RWPE1 (cell line): ENCODE measurements at regions not wholly inside any gene's neighbourhood (a gene's known extent, or its start where the extent isn't known, plus 50 kb on each side); places are given as distances from the start of the nearest gene placed in this dataset.

Source experiments
- CTCF ChIA-PET: fragments of 350-600 bp; sonication (Branson Sonifier 250); formaldehyde crosslinking; extraction: SDS; loops from one replicate; lab custom pipeline; 2021; lab: Yijun Ruan, JAX
- POLR2A ChIA-PET: fragments of 400-600 bp; formaldehyde crosslinking; extraction: SDS; loops from one replicate; lab custom pipeline; 2020; ENCODE audit warnings: antibody characterized with exemption; ENCODE audit not compliant: low non-redundant PET; lab: Yijun Ruan, JAX
- DNase-seq: peaks from one replicate; pipeline ENCODE4 v3.0.0; 2012; ENCODE audit warnings: low spot score
- H3K27ac ChIP-seq: fragments of 450-650 bp; 2 replicates; pipeline ENCODE4 v1.5.1; 2017
- TF ChIP-seq, protein P1 (sequence below): fragments of 450-650 bp; conservative IDR thresholded peaks from 2 replicates; pipeline ENCODE4 v1.5.1; 2017; ENCODE audit warnings: low read depth, mild to moderate bottlenecking

GRCh38 chr18:59057969-59058368, 81.7 kb upstream of the SEC11C start:
- DNase-seq, result no peak
- TF ChIP-seq, protein P1, sequence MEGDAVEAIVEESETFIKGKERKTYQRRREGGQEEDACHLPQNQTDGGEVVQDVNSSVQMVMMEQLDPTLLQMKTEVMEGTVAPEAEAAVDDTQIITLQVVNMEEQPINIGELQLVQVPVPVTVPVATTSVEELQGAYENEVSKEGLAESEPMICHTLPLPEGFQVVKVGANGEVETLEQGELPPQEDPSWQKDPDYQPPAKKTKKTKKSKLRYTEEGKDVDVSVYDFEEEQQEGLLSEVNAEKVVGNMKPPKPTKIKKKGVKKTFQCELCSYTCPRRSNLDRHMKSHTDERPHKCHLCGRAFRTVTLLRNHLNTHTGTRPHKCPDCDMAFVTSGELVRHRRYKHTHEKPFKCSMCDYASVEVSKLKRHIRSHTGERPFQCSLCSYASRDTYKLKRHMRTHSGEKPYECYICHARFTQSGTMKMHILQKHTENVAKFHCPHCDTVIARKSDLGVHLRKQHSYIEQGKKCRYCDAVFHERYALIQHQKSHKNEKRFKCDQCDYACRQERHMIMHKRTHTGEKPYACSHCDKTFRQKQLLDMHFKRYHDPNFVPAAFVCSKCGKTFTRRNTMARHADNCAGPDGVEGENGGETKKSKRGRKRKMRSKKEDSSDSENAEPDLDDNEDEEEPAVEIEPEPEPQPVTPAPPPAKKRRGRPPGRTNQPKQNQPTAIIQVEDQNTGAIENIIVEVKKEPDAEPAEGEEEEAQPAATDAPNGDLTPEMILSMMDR, result no peak
- no peak overlapping the region for H3K27ac ChIP-seq
- ChIA-PET CTCF (interaction anchor here (0.6 to 0.8 kb wide), 2 partner anchors 50 to 90 kb away, joined by 3 read pairs; no protein-coding TSS in a partner anchor), POLR2A (no interaction called here)

GRCh38 chr18:59059140-59059539, 80.5 kb upstream of the SEC11C start:
- no peak overlapping the region for H3K27ac ChIP-seq
- POLR2A ChIA-PET, result no interaction called here
- CTCF ChIA-PET, result no interaction called here
- no peak for DNase-seq
- TF ChIP-seq, protein P1, result no peak

DNA sequence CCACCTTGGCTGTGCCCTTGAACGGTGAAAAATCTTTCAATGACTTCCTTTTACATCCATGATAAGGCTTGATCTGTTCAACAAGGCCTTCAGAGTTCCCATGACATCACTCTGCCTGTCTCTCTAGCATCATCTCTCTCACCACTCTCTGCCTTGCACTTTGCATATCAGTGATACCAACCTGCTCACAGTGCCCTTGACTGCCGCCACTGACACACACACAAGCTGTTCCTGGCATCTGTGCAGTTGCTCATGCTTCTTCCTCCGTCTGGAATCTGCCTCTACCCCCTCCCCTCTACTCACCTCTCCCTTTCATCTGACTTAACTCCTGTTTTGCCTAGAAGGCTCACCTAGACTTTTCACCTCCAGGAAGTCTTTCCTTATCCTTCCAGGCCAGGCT, 79.1 kb upstream of the SEC11C start:
- TF ChIP-seq, protein P1, result no peak
- CTCF ChIA-PET, result no interaction called here
- POLR2A ChIA-PET, result no interaction called here
- no peak overlapping the region for H3K27ac ChIP-seq
- no peak for DNase-seq

DNA sequence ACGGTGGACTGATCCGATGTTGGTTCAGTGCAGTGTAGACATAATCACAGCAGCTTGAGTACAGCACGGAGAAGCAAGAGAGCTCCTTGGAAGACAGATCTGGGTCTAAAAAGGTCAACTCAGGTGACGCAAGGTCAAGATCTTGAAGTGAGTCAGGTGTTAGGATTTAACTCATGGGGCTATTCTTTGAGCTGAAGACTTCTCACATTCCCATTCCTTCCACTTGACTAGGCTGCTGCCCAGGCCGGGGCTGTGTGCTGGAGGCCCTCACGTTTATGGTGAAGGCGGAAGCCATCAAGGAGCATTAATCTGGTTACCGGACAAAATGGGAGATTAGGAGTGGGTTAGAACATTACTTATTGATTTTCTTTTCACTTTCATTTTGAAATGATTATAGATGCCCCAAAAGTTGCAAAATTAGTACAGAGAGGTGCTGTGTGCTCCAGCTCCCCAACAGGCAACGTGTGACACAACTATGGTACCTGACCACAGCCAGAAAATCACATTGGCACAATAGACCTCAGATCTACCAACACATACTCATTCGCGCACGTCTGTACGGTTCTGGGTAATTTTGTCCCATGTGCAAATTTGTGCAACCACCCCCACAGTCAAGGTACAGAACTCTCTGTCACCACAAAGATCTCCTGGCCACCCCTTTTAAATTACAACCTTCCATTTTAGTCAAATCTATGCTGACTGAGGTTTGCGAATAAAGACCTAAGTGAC, 77.6 kb upstream of the SEC11C start:
- no peak overlapping the region for H3K27ac ChIP-seq
- CTCF ChIA-PET, result no interaction called here
- POLR2A ChIA-PET, result no interaction called here
- TF ChIP-seq, protein P1, result no peak
- DNase-seq, result no peak

GRCh38 chr18:59062643-59063006, 77.1 kb upstream of the SEC11C start:
- ChIA-PET POLR2A (no interaction called here), CTCF (no interaction called here)
- DNase-seq, result no peak
- TF ChIP-seq, protein P1, result no peak
- H3K27ac ChIP-seq, result no peak overlapping the region

DNA sequence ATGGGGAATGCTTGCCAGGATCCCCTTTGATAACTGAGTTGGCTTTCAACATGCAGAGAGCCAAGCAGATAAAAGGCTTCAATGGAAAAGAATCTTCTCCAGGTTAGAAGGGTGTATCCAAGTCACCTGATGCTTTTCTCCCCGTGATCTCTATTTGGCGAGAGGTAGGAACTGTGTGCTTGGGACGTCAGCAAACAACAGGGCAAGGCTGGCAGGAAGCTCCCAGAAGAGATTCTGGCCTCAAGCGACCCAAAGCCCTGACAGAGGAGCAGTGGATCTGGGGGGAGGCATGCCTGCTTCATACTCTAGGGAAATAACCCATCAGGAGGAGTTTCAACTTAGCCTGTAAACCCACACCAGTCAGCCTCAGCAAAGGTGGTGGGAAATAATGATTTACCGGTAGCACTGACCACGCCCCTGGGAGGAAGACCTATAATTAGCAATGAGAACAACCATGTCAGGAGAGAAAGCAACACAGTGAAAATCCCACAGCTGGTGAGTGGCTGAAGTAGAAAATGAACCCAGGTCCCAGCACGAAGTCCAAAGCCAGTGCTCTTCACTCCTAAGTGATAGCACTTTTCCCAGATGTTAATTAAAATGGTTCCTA, 76.3 kb upstream of the SEC11C start:
- DNase-seq, result no peak
- CTCF ChIA-PET, result interaction anchor here (1.0 kb wide), 1 partner anchor 20 kb away, joined by 3 read pairs; no protein-coding TSS in a partner anchor
- TF ChIP-seq, protein P1, result no peak
- no peak overlapping the region for H3K27ac ChIP-seq
- POLR2A ChIA-PET, result no interaction called here
